PC-3 (cell line): ENCODE measurements at regions not wholly inside any gene's neighbourhood (a gene's known extent, or its start where the extent isn't known, plus 50 kb on each side); places are given as distances from the start of the nearest gene placed in this dataset.
A peak's percentile ranks its signal among the peaks of the same experiment; 100 is the strongest.

Experiments used
- ATAC-seq: fragments of 200-7000 bp; cut with Tn5 transposase; 2 replicates; pipeline ENCODE4 v1.9.1; 2020; ENCODE audit warnings: mild to moderate bottlenecking, moderate library complexity
- BruUV-seq: library from RNA; stranded (reverse); fragments of 400-500 nt; replicated peaks from 2 replicates; lab custom pipeline; 2021; lab: Mats Ljungman, UMichigan
- CTCF ChIA-PET: fragments of 300-600 bp; sonication (Branson Sonifier 250); formaldehyde crosslinking; loops from one replicate; lab custom pipeline; 2022; ENCODE audit warnings: antibody characterized with exemption; lab: Charles Lee
- POLR2A ChIA-PET: fragments of 300-600 bp; sonication (Branson Sonifier 250); formaldehyde crosslinking; loops from one replicate; lab custom pipeline; 2022; ENCODE audit warnings: antibody characterized with exemption; ENCODE audit not compliant: unreplicated experiment; lab: Charles Lee
- DNase-seq: peaks from one replicate; pipeline ENCODE4 v3.0.0-alpha.2; 2015
- H2AFZ ChIP-seq: fragments of 300-600 bp; sonication (generic); 2 replicates; pipeline ENCODE4 v1.6.0; 2016; ENCODE audit warnings: antibody characterized with exemption, low read length
- H3F3A ChIP-seq: fragments of 300-600 bp; sonication (generic); one replicate; pipeline ENCODE4 v1.6.0; 2017; ENCODE audit warnings: antibody characterized with exemption, low read length, control low read depth, mild to moderate bottlenecking; ENCODE audit not compliant: unreplicated experiment
- H3K27ac ChIP-seq: fragments of 300-600 bp; sonication (generic); 2 replicates; pipeline ENCODE4 v1.5.1; 2016; ENCODE audit warnings: mild to moderate bottlenecking, low read length
- H3K27me3 ChIP-seq: fragments of 300-600 bp; sonication (generic); 2 replicates; pipeline ENCODE4 v1.6.1; 2016; ENCODE audit warnings: low read length, mixed read lengths
- H3K36me3 ChIP-seq: fragments of 300-600 bp; sonication (generic); 2 replicates; pipeline ENCODE4 v1.6.1; 2016; ENCODE audit warnings: low read depth, mixed run types, low read length, mixed read lengths
- H3K4me1 ChIP-seq: fragments of 300-600 bp; sonication (generic); 2 replicates; pipeline ENCODE4 v1.5.1; 2016; ENCODE audit warnings: low read length; ENCODE audit not compliant: insufficient read depth
- H3K4me2 ChIP-seq: fragments of 300-600 bp; sonication (generic); 2 replicates; pipeline ENCODE4 v1.6.0; 2016; ENCODE audit warnings: low read length
- H3K4me3 ChIP-seq: fragments of 300-600 bp; sonication (generic); 2 replicates; pipeline ENCODE4 v1.5.1; 2016; ENCODE audit warnings: mild to moderate bottlenecking, low read length, mixed read lengths
- H3K79me2 ChIP-seq: fragments of 300-600 bp; sonication (generic); 2 replicates; pipeline ENCODE4 v1.6.1; 2017; ENCODE audit warnings: low read length, mixed read lengths
- H3K9ac ChIP-seq: fragments of 300-600 bp; sonication (generic); 2 replicates; pipeline ENCODE4 v1.6.0; 2016; ENCODE audit warnings: mild to moderate bottlenecking, low read length
- H3K9me2 ChIP-seq: fragments of 300-600 bp; sonication (generic); replicated peaks from 2 replicates; pipeline ENCODE4 v1.6.1; 2016; ENCODE audit warnings: mixed run types, low read length, mixed read lengths
- H3K9me3 ChIP-seq: fragments of 300-600 bp; sonication (generic); 2 replicates; pipeline ENCODE4 v1.6.1; 2016; ENCODE audit warnings: low read length, mixed read lengths
- H4K20me1 ChIP-seq: fragments of 300-600 bp; sonication (generic); 2 replicates; pipeline ENCODE4 v1.6.1; 2016; ENCODE audit warnings: low read length, mixed read lengths
- CTCF ChIP-seq: fragments of 300-600 bp; sonication (generic); conservative IDR thresholded peaks from 2 replicates; pipeline ENCODE4 v1.5.1; 2017; ENCODE audit warnings: antibody characterized with exemption, low read depth, mild to moderate bottlenecking, low read length
- EZH2 ChIP-seq: fragments of 300-600 bp; sonication (generic); IDR thresholded peaks from one replicate; pipeline ENCODE4 v1.6.1; 2017; ENCODE audit warnings: antibody characterized with exemption, mild to moderate bottlenecking, low read length; ENCODE audit not compliant: unreplicated experiment
- EZH2phosphoT487 ChIP-seq: fragments of 300-600 bp; sonication (generic); IDR thresholded peaks from 2 replicates; pipeline ENCODE4 v1.6.1; 2018; ENCODE audit warnings: mild to moderate bottlenecking, antibody characterized with exemption, low read length, borderline replicate concordance
- intact Hi-C: fragments of 100-400 bp; cut with micrococcal nuclease; formaldehyde crosslinking; loops from 2 replicates; pipeline ENCODE4 v1.9.0; 2023

DNA sequence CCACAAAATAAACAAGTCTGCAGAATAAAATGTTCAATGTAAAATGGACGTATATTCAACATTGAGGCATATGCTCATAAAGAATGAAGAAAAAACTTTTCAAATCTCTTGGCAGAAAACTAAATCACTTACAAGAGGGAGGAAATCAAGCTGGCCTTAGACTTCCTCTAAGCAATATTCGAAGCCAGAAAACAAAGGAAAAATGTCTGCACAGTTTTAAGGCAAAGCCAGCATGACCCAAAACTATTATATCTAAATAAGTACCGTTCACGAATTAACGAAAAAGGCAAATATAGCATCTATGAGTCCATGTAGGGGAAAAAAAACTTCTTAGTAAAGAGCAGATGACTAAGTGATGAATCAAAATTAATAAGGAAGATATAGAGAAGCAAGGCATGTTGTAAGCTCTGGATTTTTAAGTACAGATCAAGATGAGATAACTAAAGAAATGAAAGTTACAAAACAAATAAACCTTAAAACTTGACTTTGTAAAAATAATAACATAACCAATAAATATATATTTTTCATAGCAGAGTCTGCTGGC is 101.3 kb downstream of the KCNRG start:
- H3K9ac ChIP-seq = no peak overlapping the region; the same call in 1 of the 2 replicates
- H3K9me2 ChIP-seq = no peaks in the 10 kb centered on the region
- peak overlapping the region; percentile 59 for H3K27ac ChIP-seq
- ChIA-PET CTCF (interaction anchor here (0.6 to 0.7 kb wide), 2 partner anchors 83 to 454 kb away, joined by 3 to 5 read pairs; no protein-coding TSS in a partner anchor), POLR2A (interaction anchor here (0.6 to 0.7 kb wide), 3 partner anchors 22 to 998 kb away, joined by 5 to 12 read pairs (median 6); no protein-coding TSS in a partner anchor)
- H3K4me2 ChIP-seq = peak overlapping the region; percentile 71
- H3K27me3 ChIP-seq = no peaks in the 10 kb centered on the region
- peak overlapping the region; percentile 29; the same call in 1 of the 2 replicates for H2AFZ ChIP-seq
- intact Hi-C loops = loop anchor here (2.0 kb wide), 1 partner anchor 32 kb away; no protein-coding TSS in a partner anchor
- H3K36me3 ChIP-seq = no peaks in the 10 kb centered on the region
- no peaks in the 10 kb centered on the region for H3F3A ChIP-seq
- ATAC-seq = peak; percentile 85
- BruUV-seq = no TSS peak
- no peak for TF ChIP-seq EZH2phosphoT487
- no peak for TF ChIP-seq CTCF
- TF ChIP-seq EZH2 = no peak
- DNase-seq = peak; percentile 53
- no peaks in the 10 kb centered on the region for H3K79me2 ChIP-seq
- peaks cover 8% of the 10 kb centered on the region for H3K4me1 ChIP-seq
- H4K20me1 ChIP-seq = no peaks in the 10 kb centered on the region
- no peaks in the 10 kb centered on the region for H3K9me3 ChIP-seq
- H3K4me3 ChIP-seq = peak overlapping the region; percentile 55; the same call in 1 of the 2 replicates

- no TSS peak for BruUV-seq
- Histone ChIP-seq H3K4me3 (no peak overlapping the region), H2AFZ (no peak overlapping the region), H3K27ac (no peak overlapping the region), H3K9me2 (no peaks in the 10 kb centered on the region), H3K4me1 (peaks cover 19% of the 10 kb centered on the region), H3K9me3 (no peaks in the 10 kb centered on the region), H3F3A (no peaks in the 10 kb centered on the region), H3K4me2 (no peak overlapping the region), H3K79me2 (peaks cover 19% of the 10 kb centered on the region), H3K9ac (no peak overlapping the region), H4K20me1 (no peaks in the 10 kb centered on the region), H3K36me3 (no peaks in the 10 kb centered on the region), H3K27me3 (no peaks in the 10 kb centered on the region)
- no peak for ATAC-seq
- intact Hi-C loops = no loop called here
- no peak for TF ChIP-seq EZH2phosphoT487
- TF ChIP-seq EZH2 = no peak
- no peak for TF ChIP-seq CTCF
- ChIA-PET POLR2A (interaction anchor here (0.5 kb wide), 1 partner anchor 29 kb away, joined by 12 read pairs; no protein-coding TSS in a partner anchor), CTCF (no interaction called here)
- DNase-seq = no peak
Measured at GRCh38 chr13:50119591-50119990, 104.3 kb downstream of the KCNRG start.

DNA sequence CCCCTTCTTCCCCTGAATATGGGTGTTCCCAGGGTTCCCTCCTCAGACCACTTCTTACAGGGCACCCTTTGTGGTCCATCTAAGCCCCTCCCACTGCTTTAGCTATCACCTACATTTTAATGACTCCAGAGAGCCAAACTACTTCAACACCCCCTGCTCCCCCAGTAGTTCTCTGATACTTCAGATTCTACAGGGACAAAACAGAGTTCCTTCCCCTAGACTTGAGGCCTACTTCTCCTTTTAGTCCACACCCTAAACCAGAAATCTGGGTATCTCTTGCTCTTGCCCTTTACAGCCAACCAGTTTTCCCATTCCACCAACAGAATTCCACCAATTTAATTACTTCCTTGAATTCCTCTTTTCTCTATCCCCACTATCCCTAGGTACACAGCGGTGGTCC is 107.2 kb downstream of the KCNRG start:
- Histone ChIP-seq H3K36me3 (no peaks in the 10 kb centered on the region), H3K9me3 (no peaks in the 10 kb centered on the region), H3K4me3 (no peak overlapping the region; the same call in 1 of the 2 replicates), H3K27me3 (no peaks in the 10 kb centered on the region), H3F3A (no peaks in the 10 kb centered on the region), H3K4me1 (peaks cover 10% of the 10 kb centered on the region; the same call in 1 of the 2 replicates), H3K4me2 (peak overlapping the region; percentile 98), H3K27ac (no peak overlapping the region), H3K79me2 (peaks cover 19% of the 10 kb centered on the region), H2AFZ (no peak overlapping the region), H3K9ac (no peak overlapping the region), H3K9me2 (no peaks in the 10 kb centered on the region), H4K20me1 (no peaks in the 10 kb centered on the region)
- DNase-seq (no peak), ATAC-seq (no peak)
- intact Hi-C loops = no loop called here
- no TSS peak for BruUV-seq
- POLR2A ChIA-PET = no interaction called here
- CTCF ChIA-PET = no interaction called here
- no peak for TF ChIP-seq EZH2
- TF ChIP-seq CTCF = no peak
- TF ChIP-seq EZH2phosphoT487 = no peak
